ENCODE measurements at regions not wholly inside any gene's neighbourhood (a gene's known extent, or its start where the extent isn't known, plus 50 kb on each side); places are given as distances from the start of the nearest gene placed in this dataset.

DNA sequence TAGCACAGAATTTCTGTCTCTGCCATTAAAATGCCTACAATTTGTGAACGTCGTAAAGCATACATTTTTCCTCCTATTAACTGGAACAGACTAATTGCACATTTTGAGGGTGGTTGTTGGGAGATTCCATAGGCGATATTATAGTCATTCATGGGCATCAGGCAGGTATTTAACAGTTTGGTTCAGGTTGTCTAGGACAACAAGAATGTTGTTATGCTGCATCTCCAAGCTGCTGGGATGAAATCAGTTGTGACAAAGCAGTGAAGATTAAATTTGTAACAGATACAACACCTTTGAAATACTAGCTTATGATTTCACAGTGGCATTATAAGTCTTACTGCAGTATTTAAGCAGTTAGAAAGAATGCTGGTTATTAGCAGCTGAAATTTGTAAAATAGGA, 339.7 kb upstream of the PITX2 start:
- ATAC-seq (replicated peaks in 6 of 8): no peak
- Histone ChIP-seq H3K27ac (no peak overlapping the region), H3K4me3 (no peak overlapping the region), H3K4me1 (replicated peaks in 1 of 2) (peaks cover 0 to 4% of the 10 kb centered on the region in 2 donors)
- in situ Hi-C loops (cut with MboI; ENCODE audit: low pct_unique_long_range_greater_than_20kb in 2 of 9, low sequenced_read_pairs in 9 of 9, unreplicated experiment in 9 of 9): loop anchor here in 2 of 9 experiments (25.0 kb wide), 1 partner anchor 325 kb away; no protein-coding TSS in a partner anchor
- WGBS, 10 experiments: 67 to 100% (median 93%) methylated on average over 1 to 3 of the region's 3 CpGs

DNA sequence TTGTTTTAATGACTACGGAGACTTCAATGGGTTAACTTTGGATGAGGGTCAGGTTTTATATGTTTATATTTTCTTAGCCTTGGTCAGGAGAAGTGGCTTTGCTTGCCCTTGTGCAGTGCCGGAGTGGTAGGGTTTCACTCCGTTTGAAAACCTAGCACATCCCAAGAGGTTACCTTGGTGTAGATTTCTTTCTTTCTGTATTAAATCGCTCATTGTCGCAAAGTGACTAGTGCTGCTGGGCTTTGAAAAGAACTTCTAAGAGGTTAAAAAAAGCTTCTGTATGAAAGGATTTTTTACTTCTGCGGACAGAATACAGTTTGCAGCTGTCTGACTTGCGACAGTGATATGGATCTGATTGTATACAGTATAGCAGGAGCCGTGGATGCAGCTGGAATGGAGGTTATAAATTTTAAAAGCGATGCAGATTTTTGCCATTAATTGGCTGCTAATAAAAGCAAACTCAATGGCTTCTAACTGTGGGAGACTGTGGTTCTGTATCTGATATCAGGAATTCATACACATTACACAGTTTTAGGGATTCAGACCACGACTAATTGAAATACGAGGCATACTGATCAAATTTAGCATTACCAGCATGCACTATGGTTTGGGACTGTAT, 340.9 kb upstream of the PITX2 start:
- H3K27ac ChIP-seq: no peak overlapping the region
- peaks cover 0 to 4% of the 10 kb centered on the region in 2 donors for H3K4me1 ChIP-seq (replicated peaks in 1 of 2)
- no peak overlapping the region for H3K4me3 ChIP-seq
- ATAC-seq (replicated peaks in 6 of 8): peak in 1 of 8 experiments; percentile 15
- 80 to 100% (median 86%) methylated on average over 1 to 11 of the region's 11 CpGs for WGBS, 10 experiments
- in situ Hi-C loops (cut with MboI; ENCODE audit: low pct_unique_long_range_greater_than_20kb in 2 of 9, low sequenced_read_pairs in 9 of 9, unreplicated experiment in 9 of 9): loop anchor here in 2 of 9 experiments (25.0 kb wide), 1 partner anchor 326 kb away; no protein-coding TSS in a partner anchor

DNA sequence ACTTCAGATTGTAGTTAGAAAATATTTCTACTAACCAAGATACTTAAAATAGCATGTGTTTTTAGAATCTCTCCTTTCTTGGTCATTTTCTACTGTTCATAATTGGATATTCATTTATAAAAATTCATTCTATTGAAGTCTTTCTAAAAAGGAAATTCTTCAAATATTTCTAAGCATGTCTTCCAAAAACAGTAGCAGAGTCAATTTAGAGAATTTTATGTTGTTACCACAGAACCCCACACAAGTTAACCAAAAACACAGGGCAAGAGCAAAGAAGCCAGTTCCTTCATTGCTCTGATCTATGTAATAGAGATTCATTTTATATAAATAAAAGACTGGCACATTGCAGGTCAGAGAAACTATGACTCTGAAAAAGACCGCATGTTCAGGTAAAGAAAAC, 345.1 kb upstream of the PITX2 start:
- H3K27ac ChIP-seq: no peak overlapping the region
- H3K4me3 ChIP-seq: no peak overlapping the region
- in situ Hi-C loops (cut with MboI; ENCODE audit: low pct_unique_long_range_greater_than_20kb in 2 of 9, low sequenced_read_pairs in 9 of 9, unreplicated experiment in 9 of 9): loop anchor here in 2 of 9 experiments (25.0 kb wide), 1 partner anchor 331 kb away; no protein-coding TSS in a partner anchor
- no peak for ATAC-seq (replicated peaks in 6 of 8)
- 45 to 100% (median 89%) methylated on average over 1 of the region's 1 CpG; no CpG with 5 or more reads in 4 of the 10 experiments for WGBS, 10 experiments
- peaks cover 0 to 4% of the 10 kb centered on the region in 2 donors for H3K4me1 ChIP-seq (replicated peaks in 1 of 2)

DNA sequence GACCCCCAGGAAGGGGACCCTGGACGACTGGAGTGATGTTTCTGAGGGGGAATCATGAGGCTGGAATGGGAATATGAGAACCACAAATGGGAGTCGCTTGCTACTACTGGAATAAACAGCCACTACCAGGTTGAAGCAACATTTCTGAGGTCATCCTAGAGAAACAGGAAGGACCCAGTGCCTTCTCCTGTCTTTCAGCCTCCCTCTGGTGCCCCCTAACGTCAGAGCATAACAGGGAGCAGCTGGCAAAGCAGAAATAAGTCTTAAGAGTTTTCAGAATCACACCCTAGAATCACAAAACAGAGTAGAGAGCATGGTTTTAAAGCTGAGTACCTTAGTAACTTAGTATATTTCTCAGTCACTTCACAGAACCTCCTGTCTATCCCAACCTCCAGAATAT, 347.8 kb upstream of the PITX2 start:
- H3K27ac ChIP-seq: no peak overlapping the region
- no peaks in the 10 kb centered on the region for H3K4me1 ChIP-seq (replicated peaks in 1 of 2)
- 0 to 23% (median 16%) methylated on average over 1 to 3 of the region's 3 CpGs; no CpG with 5 or more reads in 4 of the 10 experiments for WGBS, 10 experiments
- no peak overlapping the region for H3K4me3 ChIP-seq
- in situ Hi-C loops (cut with MboI; ENCODE audit: low pct_unique_long_range_greater_than_20kb in 2 of 9, low sequenced_read_pairs in 9 of 9, unreplicated experiment in 9 of 9): loop anchor here in 2 of 9 experiments (25.0 kb wide), 1 partner anchor 333 kb away; no protein-coding TSS in a partner anchor
- peak in 2 of 8 experiments; percentile 55 to 65 for ATAC-seq (replicated peaks in 6 of 8)

DNA sequence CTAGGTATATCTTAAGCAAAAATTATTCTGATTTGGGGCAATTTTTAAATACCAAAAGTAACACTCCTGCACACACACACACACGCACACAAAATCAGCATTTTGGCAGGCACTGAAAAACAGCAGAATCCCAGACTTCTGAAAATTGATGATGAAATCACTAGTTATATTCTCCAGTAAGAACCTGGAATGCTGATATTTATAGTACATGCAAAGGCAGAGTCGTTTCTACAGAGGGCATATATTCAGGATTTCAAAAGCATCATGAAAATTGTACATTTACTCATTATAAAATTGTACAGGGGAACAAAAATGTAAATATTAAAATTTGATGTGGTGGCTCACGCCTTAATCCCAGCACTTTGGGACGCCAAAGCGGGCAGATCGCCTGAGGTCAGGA, 352.5 kb upstream of the PITX2 start:
- no peaks in the 10 kb centered on the region for H3K4me1 ChIP-seq (replicated peaks in 1 of 2)
- in situ Hi-C loops (cut with MboI; ENCODE audit: low pct_unique_long_range_greater_than_20kb in 2 of 9, low sequenced_read_pairs in 9 of 9, unreplicated experiment in 9 of 9): no loop called here
- WGBS, 10 experiments: 0 to 100% (median 81%) methylated on average over 1 to 6 of the region's 6 CpGs
- H3K4me3 ChIP-seq: no peak overlapping the region
- no peak overlapping the region for H3K27ac ChIP-seq
- peak in 3 of 8 experiments; percentile 79 to 85 (median 83) for ATAC-seq (replicated peaks in 6 of 8)

DNA sequence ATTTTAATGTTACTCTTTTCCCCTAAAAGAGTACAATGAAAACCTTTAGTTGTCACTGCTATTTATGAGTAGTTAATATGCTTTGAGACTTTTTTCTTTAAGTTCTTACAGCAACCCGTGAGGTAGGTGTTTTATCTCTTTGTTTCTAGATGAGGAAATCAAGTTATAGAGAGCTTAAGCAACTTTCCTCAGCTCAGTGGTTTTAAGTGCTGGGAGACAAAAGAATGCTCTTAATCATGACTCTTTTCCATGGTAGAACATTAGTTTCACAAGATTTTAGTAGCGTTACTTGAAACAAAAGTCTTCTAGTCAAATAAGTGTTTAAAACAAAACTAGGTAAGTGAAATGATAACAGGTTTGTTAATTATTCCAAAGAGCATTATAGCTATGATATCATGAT, 354.7 kb upstream of the PITX2 start:
- H3K4me3 ChIP-seq: no peak overlapping the region
- ATAC-seq (replicated peaks in 6 of 8): no peak
- WGBS, 10 experiments: 49 to 100% (median 89%) methylated on average over 1 to 2 of the region's 2 CpGs
- no peak overlapping the region for H3K27ac ChIP-seq
- in situ Hi-C loops (cut with MboI; ENCODE audit: low pct_unique_long_range_greater_than_20kb in 2 of 9, low sequenced_read_pairs in 9 of 9, unreplicated experiment in 9 of 9): no loop called here
- H3K4me1 ChIP-seq (replicated peaks in 1 of 2): no peaks in the 10 kb centered on the region

DNA sequence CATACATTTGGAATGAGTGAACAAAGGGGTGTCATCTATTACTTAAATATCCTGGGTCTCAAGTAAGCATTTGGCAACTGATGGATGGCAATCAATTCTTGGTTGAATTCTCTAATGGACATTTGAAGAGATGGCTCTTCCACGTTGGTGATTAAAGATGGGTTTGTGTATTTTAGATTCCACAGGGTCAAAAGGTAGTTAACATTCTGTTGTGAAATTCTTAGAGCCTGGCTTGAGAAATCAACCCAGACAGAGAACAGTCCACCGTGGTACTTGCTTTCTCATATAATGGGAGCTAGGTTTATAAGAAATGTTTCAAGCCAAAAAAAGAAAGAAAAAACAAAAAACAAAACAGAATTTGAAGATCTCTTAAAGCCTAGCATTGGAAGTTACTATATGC, 355.9 kb upstream of the PITX2 start:
- H3K4me1 ChIP-seq (replicated peaks in 1 of 2): no peaks in the 10 kb centered on the region
- H3K4me3 ChIP-seq: no peak overlapping the region
- in situ Hi-C loops (cut with MboI; ENCODE audit: low pct_unique_long_range_greater_than_20kb in 2 of 9, low sequenced_read_pairs in 9 of 9, unreplicated experiment in 9 of 9): no loop called here
- WGBS, 10 experiments: 17 to 100% (median 60%) methylated on average over 1 to 2 of the region's 2 CpGs; no CpG with 5 or more reads in 1 of the 10 experiments
- no peak overlapping the region for H3K27ac ChIP-seq
- ATAC-seq (replicated peaks in 6 of 8): no peak

DNA sequence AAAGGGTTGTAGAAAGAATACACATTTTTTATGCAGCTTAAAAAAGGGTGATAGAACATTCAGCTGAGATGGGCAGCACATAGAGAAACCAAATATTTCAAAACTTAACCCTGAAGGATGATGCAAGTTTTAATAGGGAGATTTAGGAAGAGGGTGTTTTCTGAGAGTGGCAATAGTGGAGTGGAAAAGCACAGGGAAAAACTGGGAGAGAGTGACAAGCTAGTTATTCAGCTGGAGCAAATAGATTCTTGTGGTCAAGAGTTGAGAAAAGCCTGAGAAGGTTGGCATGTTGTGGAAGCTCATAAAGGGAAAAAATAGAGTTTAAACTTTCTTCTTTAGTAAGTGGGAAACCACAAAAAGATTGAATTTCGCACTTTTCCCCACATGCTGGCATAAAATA, 359.6 kb upstream of the PITX2 start:
- H3K4me3 ChIP-seq: no peak overlapping the region
- no peak for ATAC-seq (replicated peaks in 6 of 8)
- WGBS, 10 experiments: 54 to 100% (median 96%) methylated on average over 1 of the region's 1 CpG; no CpG with 5 or more reads in 2 of the 10 experiments
- in situ Hi-C loops (cut with MboI; ENCODE audit: low pct_unique_long_range_greater_than_20kb in 2 of 9, low sequenced_read_pairs in 9 of 9, unreplicated experiment in 9 of 9): no loop called here
- H3K27ac ChIP-seq: no peak overlapping the region
- no peaks in the 10 kb centered on the region for H3K4me1 ChIP-seq (replicated peaks in 1 of 2)

DNA sequence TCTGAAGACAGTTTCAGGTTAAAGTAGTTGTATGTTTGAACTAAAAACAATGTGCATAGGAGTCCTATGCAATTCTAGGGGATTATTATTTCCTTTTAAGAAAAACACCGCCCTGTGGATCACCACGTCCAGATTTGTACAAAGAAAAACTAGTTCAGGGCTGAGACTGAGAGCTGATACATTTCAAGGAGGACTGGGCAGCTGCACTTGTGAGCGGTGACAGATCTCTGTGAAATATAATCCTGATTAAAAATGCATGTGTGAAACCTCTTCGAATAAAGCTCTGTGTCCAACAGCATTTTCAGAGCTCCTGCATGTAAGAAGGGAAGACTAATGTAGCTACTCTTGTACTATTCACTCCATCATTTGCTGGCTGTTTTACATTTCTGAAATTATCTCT, 365.8 kb upstream of the PITX2 start:
- in situ Hi-C loops (cut with MboI; ENCODE audit: low pct_unique_long_range_greater_than_20kb in 2 of 9, low sequenced_read_pairs in 9 of 9, unreplicated experiment in 9 of 9): no loop called here
- Histone ChIP-seq H3K4me3 (no peak overlapping the region), H3K4me1 (replicated peaks in 1 of 2) (peaks cover 5 to 27% of the 10 kb centered on the region in 2 donors), H3K27ac (no peak overlapping the region)
- WGBS, 10 experiments: 0 to 57% (median 37%) methylated on average over 1 to 4 of the region's 4 CpGs; no CpG with 5 or more reads in 1 of the 10 experiments
- ATAC-seq (replicated peaks in 6 of 8): peak; percentile 67 to 95 (median 80)

DNA sequence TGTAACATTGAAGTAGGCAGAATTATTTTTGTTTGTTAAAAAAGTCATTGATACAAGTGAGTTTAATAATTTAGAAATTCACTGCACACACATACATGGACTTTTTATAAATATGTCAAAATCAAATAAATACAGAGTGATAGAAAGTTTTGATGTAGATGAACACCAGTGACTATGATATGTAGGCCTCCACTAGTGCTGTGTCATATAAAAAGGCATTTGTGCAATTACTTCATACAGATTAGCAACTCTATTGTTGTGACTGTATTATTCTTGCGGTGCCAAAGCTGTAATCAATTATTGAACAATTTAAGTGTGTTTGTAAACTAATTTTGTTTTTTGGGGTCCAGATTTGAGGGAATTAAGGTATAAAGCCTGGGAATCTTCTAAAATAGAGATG, 366.2 kb upstream of the PITX2 start:
- peaks cover 5 to 30% of the 10 kb centered on the region in 2 donors for H3K4me1 ChIP-seq (replicated peaks in 1 of 2)
- in situ Hi-C loops (cut with MboI; ENCODE audit: low pct_unique_long_range_greater_than_20kb in 2 of 9, low sequenced_read_pairs in 9 of 9, unreplicated experiment in 9 of 9): no loop called here
- WGBS, 10 experiments: 29 to 100% (median 82%) methylated on average over 1 of the region's 1 CpG
- no peak overlapping the region for H3K27ac ChIP-seq
- H3K4me3 ChIP-seq: no peak overlapping the region
- ATAC-seq (replicated peaks in 6 of 8): peak in 6 of 8 experiments; percentile 16 to 55 (median 32)

DNA sequence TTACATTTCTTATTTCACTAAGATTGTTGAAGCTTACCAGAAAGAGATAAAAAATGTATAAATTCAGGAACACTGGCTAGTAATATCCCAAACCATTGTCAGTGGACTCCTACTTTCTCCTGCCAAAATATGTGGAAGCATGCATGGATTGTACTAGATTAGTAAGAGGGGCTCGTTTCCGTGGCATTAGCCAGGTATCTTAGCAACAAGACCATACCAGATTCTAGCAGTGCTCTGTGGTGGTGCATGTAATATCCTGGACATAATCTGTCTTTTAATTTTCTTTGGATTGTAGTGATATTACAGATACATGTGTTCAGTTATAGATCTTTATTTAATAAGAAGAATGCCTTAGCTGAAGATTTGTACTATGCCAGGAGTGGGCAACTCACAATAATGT, 371.9 kb upstream of the PITX2 start:
- WGBS, 10 experiments: 13 to 83% (median 60%) methylated on average over 1 to 2 of the region's 2 CpGs; no CpG with 5 or more reads in 5 of the 10 experiments
- ATAC-seq (replicated peaks in 6 of 8): peak in 5 of 8 experiments; percentile 59 to 80 (median 64)
- in situ Hi-C loops (cut with MboI; ENCODE audit: low pct_unique_long_range_greater_than_20kb in 2 of 9, low sequenced_read_pairs in 9 of 9, unreplicated experiment in 9 of 9): no loop called here
- no peak overlapping the region for H3K27ac ChIP-seq
- peaks cover 6 to 37% of the 10 kb centered on the region in 2 donors for H3K4me1 ChIP-seq (replicated peaks in 1 of 2)
- H3K4me3 ChIP-seq: no peak overlapping the region

DNA sequence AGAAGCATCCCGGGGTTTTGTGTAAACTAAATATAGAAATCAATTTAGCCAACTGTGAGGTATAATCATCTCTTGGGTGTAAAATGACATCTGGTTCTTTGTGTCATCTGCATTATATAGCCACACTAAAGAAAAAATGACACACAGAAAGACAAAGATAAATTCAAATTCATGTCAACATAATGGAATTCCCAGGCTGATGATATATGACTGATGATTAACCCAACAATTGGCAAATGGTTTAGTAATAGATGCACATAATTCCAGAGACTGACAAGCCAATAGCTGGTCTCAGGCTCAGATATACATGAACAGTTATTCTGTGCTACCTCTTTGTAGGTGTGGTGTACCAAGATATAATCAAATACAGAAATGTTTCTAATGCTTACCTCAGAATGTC, 375.4 kb upstream of the PITX2 start:
- Histone ChIP-seq H3K4me1 (replicated peaks in 1 of 2) (peaks cover 6 to 25% of the 10 kb centered on the region in 2 donors), H3K4me3 (no peak overlapping the region), H3K27ac (no peak overlapping the region)
- WGBS, 10 experiments: 0 to 82% (median 38%) methylated on average over 1 of the region's 1 CpG; no CpG with 5 or more reads in 3 of the 10 experiments
- peak in 5 of 8 experiments; percentile 31 to 73 (median 66) for ATAC-seq (replicated peaks in 6 of 8)
- in situ Hi-C loops (cut with MboI; ENCODE audit: low pct_unique_long_range_greater_than_20kb in 2 of 9, low sequenced_read_pairs in 9 of 9, unreplicated experiment in 9 of 9): no loop called here

DNA sequence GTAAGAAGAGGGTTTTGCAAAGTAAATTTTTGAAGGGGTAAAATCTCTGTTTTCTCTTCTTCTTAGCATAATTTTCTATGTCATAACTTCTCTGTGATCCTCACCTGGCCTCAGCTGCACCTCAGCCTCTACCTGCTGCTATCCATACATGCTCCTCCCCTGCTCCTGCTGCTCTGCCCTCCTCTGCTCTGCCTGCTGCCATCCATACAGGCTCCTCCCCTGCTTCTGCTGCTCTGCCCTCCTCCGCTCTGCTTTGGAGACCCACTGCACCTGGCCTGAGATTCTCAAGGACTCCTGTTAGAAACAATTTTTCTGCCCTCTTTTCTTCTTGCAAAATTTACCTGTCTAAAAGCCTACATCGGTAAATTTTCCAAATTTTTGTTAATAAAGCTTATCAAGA, 388.6 kb upstream of the PITX2 start:
- H3K4me3 ChIP-seq: no peak overlapping the region
- in situ Hi-C loops (cut with MboI; ENCODE audit: low pct_unique_long_range_greater_than_20kb in 2 of 9, low sequenced_read_pairs in 9 of 9, unreplicated experiment in 9 of 9): no loop called here
- no peak for ATAC-seq (replicated peaks in 6 of 8)
- no peaks in the 10 kb centered on the region for H3K4me1 ChIP-seq (replicated peaks in 1 of 2)
- WGBS, 10 experiments: 59 to 100% (median 95%) methylated on average over 1 to 2 of the region's 2 CpGs; no CpG with 5 or more reads in 1 of the 10 experiments
- no peak overlapping the region for H3K27ac ChIP-seq

DNA sequence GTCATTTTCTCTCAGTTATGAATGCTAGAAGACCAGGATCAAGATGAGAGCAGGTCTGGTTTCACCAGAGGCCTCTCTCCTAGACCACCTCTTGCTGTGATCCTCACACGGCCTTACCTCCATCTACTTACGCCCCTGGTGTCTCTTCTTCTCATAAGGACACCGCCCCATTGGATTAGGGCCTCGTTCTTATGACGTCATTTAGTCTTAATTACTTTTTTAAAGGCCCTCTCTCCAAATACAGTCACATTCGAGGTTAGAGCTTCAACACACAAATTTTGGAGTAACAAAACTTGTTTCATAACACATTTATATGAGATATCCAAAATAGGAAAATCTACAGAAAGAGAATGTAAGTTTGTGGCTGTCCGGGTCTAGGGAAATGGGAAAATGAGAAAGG, 391.0 kb upstream of the PITX2 start:
- H3K27ac ChIP-seq: no peak overlapping the region
- H3K4me3 ChIP-seq: no peak overlapping the region
- H3K4me1 ChIP-seq (replicated peaks in 1 of 2): peaks cover 0 to 7% of the 10 kb centered on the region in 2 donors
- in situ Hi-C loops (cut with MboI; ENCODE audit: low pct_unique_long_range_greater_than_20kb in 2 of 9, low sequenced_read_pairs in 9 of 9, unreplicated experiment in 9 of 9): no loop called here
- ATAC-seq (replicated peaks in 6 of 8): no peak
- 52 to 96% (median 85%) methylated on average over 3 to 7 of the region's 7 CpGs; no CpG with 5 or more reads in 1 of the 10 experiments for WGBS, 10 experiments

Measured in motor neuron (in vitro differentiated cells).